Activated CD4-positive, alpha-beta T cell treated with anti-CD3 and anti-CD28 coated beads, Interleukin-2, amount 10 ng/mL, durations not matched to agents 24 days and 14 days (primary cell): ENCODE measurements at regions not wholly inside any gene's neighbourhood (a gene's known extent, or its start where the extent isn't known, plus 50 kb on each side); places are given as distances from the start of the nearest gene placed in this dataset.
"Not testable (repeated sequence)": the region's sequence is repeated elsewhere in the genome, so short reads cannot be mapped to it uniquely, and the experiment has no call there.

Experiments
- DNase-seq: peaks from one replicate; pipeline ENCODE4 v3.0.0; 2022
- H3K27ac Mint-ChIP-seq: one replicate; pipeline ENCODE4 v1.8.0; 2022; ENCODE audit warnings: mild to moderate bottlenecking, mixed read lengths
- H3K27me3 Mint-ChIP-seq: one replicate; pipeline ENCODE4 v1.8.0; 2022; ENCODE audit warnings: mixed read lengths
- H3K36me3 Mint-ChIP-seq: one replicate; pipeline ENCODE4 v1.8.0; 2022; ENCODE audit warnings: low read depth, mild to moderate bottlenecking, mixed read lengths
- H3K4me1 Mint-ChIP-seq: one replicate; pipeline ENCODE4 v1.8.0; 2021; ENCODE audit warnings: mixed read lengths
- H3K4me3 Mint-ChIP-seq: one replicate; pipeline ENCODE4 v1.8.0; 2022; ENCODE audit warnings: mild to moderate bottlenecking, moderate library complexity, mixed read lengths
- H3K9me3 Mint-ChIP-seq: one replicate; pipeline ENCODE4 v1.8.0; 2021; ENCODE audit warnings: mixed read lengths
- intact Hi-C: fragments of 100-400 bp; cut with micrococcal nuclease; formaldehyde crosslinking; loops from one replicate; pipeline ENCODE4 v1.15.1; 2023

GRCh38 chr15:24394303-24394702 lies 281.3 kb upstream of the NPAP1 start:
- H3K4me3 Mint-ChIP-seq: no peak overlapping the region
- intact Hi-C loops: no loop called here
- peaks cover 8% of the 10 kb centered on the region for H3K9me3 Mint-ChIP-seq
- H3K4me1 Mint-ChIP-seq: no peaks in the 10 kb centered on the region
- H3K27ac Mint-ChIP-seq: no peak overlapping the region
- no peaks in the 10 kb centered on the region for H3K27me3 Mint-ChIP-seq
- no peaks in the 10 kb centered on the region for H3K36me3 Mint-ChIP-seq
- DNase-seq: no peak

DNA sequence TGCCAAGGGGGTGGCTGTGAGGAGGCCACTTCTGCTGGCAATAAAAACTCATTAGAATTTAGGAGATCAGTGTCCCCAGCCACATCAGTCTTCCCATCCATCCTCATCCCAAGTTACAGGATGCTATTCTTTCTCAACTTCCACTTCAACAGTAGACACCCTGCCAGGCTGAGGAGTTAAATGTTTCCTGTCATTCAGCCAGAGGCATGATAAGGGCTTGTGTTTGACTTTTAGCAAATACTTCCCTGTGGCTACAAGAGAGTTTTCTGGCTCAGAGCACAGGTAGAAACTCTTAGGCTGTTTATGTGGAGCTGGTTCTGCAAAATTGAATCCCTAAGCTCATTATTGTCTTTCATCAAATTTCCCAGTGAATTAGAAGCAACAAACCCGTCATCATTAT lies 262.9 kb upstream of the NPAP1 start:
- H3K27ac Mint-ChIP-seq, H3K27me3 Mint-ChIP-seq, H3K4me1 Mint-ChIP-seq, intact Hi-C loops, H3K4me3 Mint-ChIP-seq, H3K36me3 Mint-ChIP-seq, DNase-seq: not testable (repeated sequence)
- peaks cover 22% of the 10 kb centered on the region for H3K9me3 Mint-ChIP-seq

- H3K36me3 Mint-ChIP-seq, DNase-seq, H3K27ac Mint-ChIP-seq, H3K27me3 Mint-ChIP-seq, H3K4me1 Mint-ChIP-seq, H3K9me3 Mint-ChIP-seq, H3K4me3 Mint-ChIP-seq, intact Hi-C loops: not testable (repeated sequence)
Measured at GRCh38 chr15:24426286-24427054, 249.1 kb upstream of the NPAP1 start.

DNA sequence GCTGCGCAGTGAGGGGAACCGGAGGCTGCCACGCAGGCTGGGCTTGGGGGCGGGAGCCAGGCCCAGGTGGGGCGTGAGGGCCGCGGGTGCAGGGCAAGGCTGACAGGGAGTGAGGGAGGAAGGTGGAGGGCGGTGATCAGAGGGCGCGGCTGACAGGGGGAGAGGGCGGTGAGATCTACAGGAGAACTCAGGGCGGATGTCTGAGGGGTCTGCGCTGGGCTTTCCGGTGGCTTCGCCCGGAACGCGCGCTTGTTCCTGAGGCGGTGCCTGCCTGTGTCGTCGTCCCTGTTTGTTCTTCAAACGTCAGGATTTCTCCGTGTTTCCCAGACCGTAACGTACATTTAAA lies 248.5 kb upstream of the NPAP1 start:
- H3K4me3 Mint-ChIP-seq, H3K27ac Mint-ChIP-seq, DNase-seq, H3K27me3 Mint-ChIP-seq, intact Hi-C loops, H3K4me1 Mint-ChIP-seq, H3K9me3 Mint-ChIP-seq, H3K36me3 Mint-ChIP-seq: not testable (repeated sequence)

DNA sequence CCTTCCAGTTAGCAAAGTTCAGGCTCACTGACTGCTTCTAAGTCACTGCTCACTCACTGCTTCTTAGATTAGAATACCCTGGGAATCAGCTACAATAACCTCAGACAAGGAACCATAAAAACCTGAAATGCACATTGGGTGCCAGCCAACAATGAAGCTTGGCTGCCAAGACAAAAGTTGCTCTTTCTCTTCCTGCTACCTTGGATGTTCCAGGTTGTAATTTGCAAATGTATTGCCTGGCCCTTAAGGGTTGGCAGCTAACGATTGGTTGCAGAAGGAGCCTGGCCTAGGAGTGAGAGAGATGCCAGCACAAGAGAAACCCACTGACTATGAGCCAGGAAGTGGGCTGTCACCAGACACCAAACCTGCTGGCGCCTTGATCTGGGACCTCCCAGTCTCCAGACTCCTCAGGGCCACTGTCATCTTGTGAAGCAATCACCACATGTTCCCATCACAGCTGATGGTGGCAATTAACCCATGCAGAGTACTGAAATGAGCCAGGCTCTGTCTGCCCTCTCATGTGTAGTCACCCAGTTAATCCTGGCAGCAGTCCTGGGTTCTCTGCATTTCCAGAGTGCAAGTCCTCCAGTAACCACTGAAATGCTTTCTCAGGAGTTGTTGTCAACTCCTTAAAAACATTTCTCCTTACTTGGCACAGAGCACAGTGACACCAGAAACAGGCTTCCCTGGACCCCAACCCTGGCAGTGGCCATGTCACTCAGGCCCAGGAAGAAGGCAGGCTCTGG lies 240.3 kb upstream of the NPAP1 start:
- H3K9me3 Mint-ChIP-seq, H3K4me3 Mint-ChIP-seq, DNase-seq, H3K4me1 Mint-ChIP-seq, H3K27ac Mint-ChIP-seq, H3K27me3 Mint-ChIP-seq, H3K36me3 Mint-ChIP-seq, intact Hi-C loops: not testable (repeated sequence)

GRCh38 chr15:24437270-24437669 lies 238.3 kb upstream of the NPAP1 start:
- DNase-seq, H3K27me3 Mint-ChIP-seq, H3K27ac Mint-ChIP-seq, H3K9me3 Mint-ChIP-seq, H3K4me1 Mint-ChIP-seq, H3K4me3 Mint-ChIP-seq, intact Hi-C loops, H3K36me3 Mint-ChIP-seq: not testable (repeated sequence)

DNA sequence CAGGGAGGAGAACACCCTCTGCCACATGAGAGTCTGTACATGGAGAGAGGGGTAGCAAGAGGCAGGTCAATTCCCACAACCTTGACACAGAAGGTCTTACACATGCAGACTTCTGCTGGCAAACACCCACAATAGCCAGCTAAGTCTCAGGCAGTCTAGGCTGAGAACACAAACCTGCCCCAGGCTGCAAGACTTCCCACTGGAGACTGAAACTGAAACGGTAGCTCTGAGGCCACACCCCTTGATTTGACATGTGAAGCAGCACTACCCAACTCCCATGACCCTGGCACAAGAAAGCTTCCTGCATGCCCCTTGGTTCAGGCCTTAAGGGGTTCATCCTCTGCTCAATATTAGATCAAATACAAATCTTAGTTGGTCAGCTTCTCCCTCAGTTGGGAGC lies 237.8 kb upstream of the NPAP1 start:
- DNase-seq, H3K27ac Mint-ChIP-seq, H3K36me3 Mint-ChIP-seq, H3K27me3 Mint-ChIP-seq, H3K4me3 Mint-ChIP-seq, H3K9me3 Mint-ChIP-seq, H3K4me1 Mint-ChIP-seq, intact Hi-C loops: not testable (repeated sequence)

- H3K27ac Mint-ChIP-seq, H3K27me3 Mint-ChIP-seq, H3K36me3 Mint-ChIP-seq, DNase-seq, intact Hi-C loops, H3K4me1 Mint-ChIP-seq, H3K4me3 Mint-ChIP-seq: not testable (repeated sequence)
- peaks cover 15% of the 10 kb centered on the region for H3K9me3 Mint-ChIP-seq
Measured at GRCh38 chr15:24477107-24478025, 198.2 kb upstream of the NPAP1 start.

- H3K27me3 Mint-ChIP-seq, H3K4me3 Mint-ChIP-seq, H3K27ac Mint-ChIP-seq, H3K4me1 Mint-ChIP-seq, intact Hi-C loops, DNase-seq, H3K36me3 Mint-ChIP-seq: not testable (repeated sequence)
- peaks cover 20% of the 10 kb centered on the region for H3K9me3 Mint-ChIP-seq
Measured at GRCh38 chr15:24485885-24486567, 189.5 kb upstream of the NPAP1 start.

DNA sequence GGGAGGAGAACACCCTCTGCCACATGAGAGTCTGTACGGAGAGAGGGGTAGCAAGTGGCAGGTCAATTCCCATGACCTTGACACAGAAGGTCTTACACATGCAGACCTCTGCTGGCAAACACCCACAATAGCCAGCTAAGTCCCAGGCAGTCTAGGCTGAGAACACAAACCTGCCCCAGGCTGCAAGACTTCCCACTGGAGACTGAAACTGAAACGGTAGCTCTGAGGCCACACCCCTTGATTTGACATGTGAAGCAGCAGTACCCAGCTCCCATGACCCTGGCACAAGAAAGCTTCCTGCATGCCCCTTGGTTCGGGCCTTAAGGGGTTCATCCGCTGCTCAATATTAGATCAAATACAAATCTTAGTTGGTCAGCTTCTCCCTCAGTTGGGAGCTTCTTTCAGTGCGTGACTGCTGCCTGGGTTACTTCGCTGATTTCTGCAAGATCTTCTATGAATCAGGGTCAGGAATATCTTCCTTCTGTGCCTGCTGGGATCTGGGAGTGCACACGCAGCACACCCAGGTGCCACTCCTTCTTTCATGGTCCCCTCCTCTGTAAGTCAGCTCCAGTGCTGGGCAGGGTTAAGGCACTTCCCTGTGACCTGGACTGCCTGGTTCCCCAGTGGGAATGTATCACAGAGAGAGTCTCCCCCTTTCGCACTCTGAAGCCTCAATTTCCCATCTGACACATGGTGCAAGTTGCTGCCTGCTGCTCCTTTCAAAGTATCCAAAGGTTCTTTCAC lies 187.2 kb upstream of the NPAP1 start:
- DNase-seq, H3K4me1 Mint-ChIP-seq, H3K27me3 Mint-ChIP-seq, H3K27ac Mint-ChIP-seq, H3K36me3 Mint-ChIP-seq, H3K4me3 Mint-ChIP-seq, intact Hi-C loops: not testable (repeated sequence)
- H3K9me3 Mint-ChIP-seq: peaks cover 18% of the 10 kb centered on the region

DNA sequence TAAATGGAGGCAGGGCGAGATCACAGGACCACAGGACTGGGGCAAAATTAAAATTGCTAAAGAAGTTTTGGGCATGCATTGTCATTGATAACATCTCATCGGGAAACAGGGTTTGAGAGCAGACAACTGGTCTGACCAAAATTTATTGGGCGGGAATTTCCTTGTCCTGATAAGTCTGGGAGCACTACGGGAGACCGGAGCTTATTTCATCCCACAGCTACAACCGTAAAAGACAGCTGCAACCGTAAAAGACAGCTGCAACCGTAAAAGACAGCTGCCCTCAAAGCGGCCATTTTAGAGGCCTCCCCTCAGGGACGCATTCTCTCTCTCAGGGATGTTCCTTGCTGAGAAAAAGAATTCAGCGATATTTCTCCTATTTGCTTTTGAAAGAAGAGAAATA lies 170.4 kb upstream of the NPAP1 start:
- H3K4me1 Mint-ChIP-seq, H3K27ac Mint-ChIP-seq, intact Hi-C loops, H3K9me3 Mint-ChIP-seq, H3K36me3 Mint-ChIP-seq, DNase-seq, H3K27me3 Mint-ChIP-seq, H3K4me3 Mint-ChIP-seq: not testable (repeated sequence)

- DNase-seq, H3K4me1 Mint-ChIP-seq, H3K9me3 Mint-ChIP-seq, intact Hi-C loops, H3K27ac Mint-ChIP-seq, H3K27me3 Mint-ChIP-seq, H3K4me3 Mint-ChIP-seq, H3K36me3 Mint-ChIP-seq: not testable (repeated sequence)
Measured at GRCh38 chr15:24509714-24510113, 165.9 kb upstream of the NPAP1 start.

GRCh38 chr15:24511598-24511997 lies 164.0 kb upstream of the NPAP1 start:
- not testable (repeated sequence) for H3K4me1 Mint-ChIP-seq, DNase-seq

More at GRCh38 chr15:24511598-24511997, 164.0 kb upstream of the NPAP1 start:
- H3K9me3 Mint-ChIP-seq, H3K27me3 Mint-ChIP-seq, intact Hi-C loops, H3K4me3 Mint-ChIP-seq, H3K27ac Mint-ChIP-seq, H3K36me3 Mint-ChIP-seq: not testable (repeated sequence)
